HL-60 (cell line): ENCODE measurements at regions not wholly inside any gene's neighbourhood (a gene's known extent, or its start where the extent isn't known, plus 50 kb on each side); places are given as distances from the start of the nearest gene placed in this dataset.

Source experiments
- GABPA ChIP-seq: IDR thresholded peaks from 2 replicates; pipeline ENCODE4 v1.6.1; 2012; ENCODE audit warnings: low read depth
- POLR2AphosphoS5 ChIP-seq: IDR thresholded peaks from 2 replicates; pipeline ENCODE4 v1.6.1; 2012; ENCODE audit warnings: low read depth
- TF ChIP-seq, protein P1 (sequence below): IDR thresholded peaks from one replicate; pipeline ENCODE4 v1.5.1; 2011; ENCODE audit warnings: low read length, control low read depth, inconsistent platforms; ENCODE audit not compliant: insufficient read depth

GRCh38 chr13:44243198-44243857, 130.3 kb upstream of the SERP2 start:
- TF ChIP-seq, protein P1, sequence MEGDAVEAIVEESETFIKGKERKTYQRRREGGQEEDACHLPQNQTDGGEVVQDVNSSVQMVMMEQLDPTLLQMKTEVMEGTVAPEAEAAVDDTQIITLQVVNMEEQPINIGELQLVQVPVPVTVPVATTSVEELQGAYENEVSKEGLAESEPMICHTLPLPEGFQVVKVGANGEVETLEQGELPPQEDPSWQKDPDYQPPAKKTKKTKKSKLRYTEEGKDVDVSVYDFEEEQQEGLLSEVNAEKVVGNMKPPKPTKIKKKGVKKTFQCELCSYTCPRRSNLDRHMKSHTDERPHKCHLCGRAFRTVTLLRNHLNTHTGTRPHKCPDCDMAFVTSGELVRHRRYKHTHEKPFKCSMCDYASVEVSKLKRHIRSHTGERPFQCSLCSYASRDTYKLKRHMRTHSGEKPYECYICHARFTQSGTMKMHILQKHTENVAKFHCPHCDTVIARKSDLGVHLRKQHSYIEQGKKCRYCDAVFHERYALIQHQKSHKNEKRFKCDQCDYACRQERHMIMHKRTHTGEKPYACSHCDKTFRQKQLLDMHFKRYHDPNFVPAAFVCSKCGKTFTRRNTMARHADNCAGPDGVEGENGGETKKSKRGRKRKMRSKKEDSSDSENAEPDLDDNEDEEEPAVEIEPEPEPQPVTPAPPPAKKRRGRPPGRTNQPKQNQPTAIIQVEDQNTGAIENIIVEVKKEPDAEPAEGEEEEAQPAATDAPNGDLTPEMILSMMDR: no peak
- TF ChIP-seq POLR2AphosphoS5 (no peak), GABPA (no peak)
